GM18502 (cell line): ENCODE measurements at regions not wholly inside any gene's neighbourhood (a gene's known extent, or its start where the extent isn't known, plus 50 kb on each side); places are given as distances from the start of the nearest gene placed in this dataset.

Source experiments
- ATAC-seq: cut with Tn5 transposase; IDR thresholded peaks from one replicate; pipeline ENCODE4 v1.9.1; 2021; ENCODE audit warnings: mild to moderate bottlenecking; ENCODE audit not compliant: unreplicated experiment, poor library complexity

DNA sequence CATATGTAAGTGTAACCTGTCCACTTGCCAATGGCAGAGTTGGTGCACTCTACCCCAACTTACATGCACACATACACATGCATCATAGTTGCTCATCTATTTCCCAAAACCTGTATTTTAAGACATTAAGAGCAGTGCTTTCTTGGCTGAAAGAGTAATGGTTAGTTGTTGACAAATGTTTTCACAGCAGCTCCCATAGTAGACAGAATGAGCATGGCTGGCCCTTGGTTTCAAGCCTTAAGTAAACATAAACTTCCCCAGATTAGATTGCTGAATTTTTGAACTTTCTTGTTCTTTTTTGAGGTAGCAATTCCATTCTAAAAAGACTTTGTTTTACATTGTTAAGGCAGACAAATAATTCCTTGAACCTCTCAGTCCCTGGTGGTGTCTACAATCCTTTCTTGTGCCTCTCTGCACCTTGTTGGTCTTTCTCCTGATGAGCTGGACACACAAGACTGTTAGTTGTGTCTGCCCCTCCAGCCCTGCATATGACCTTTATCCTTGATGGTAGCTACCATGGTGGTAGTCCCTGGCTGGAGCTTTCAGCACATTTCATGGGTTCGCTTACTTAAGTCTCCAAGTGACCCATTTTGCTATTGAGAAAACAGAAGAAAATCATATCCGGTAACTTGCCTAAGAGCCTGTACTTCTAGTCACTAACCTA, 580.1 kb upstream of the ID2 start:
- no peak for ATAC-seq

DNA sequence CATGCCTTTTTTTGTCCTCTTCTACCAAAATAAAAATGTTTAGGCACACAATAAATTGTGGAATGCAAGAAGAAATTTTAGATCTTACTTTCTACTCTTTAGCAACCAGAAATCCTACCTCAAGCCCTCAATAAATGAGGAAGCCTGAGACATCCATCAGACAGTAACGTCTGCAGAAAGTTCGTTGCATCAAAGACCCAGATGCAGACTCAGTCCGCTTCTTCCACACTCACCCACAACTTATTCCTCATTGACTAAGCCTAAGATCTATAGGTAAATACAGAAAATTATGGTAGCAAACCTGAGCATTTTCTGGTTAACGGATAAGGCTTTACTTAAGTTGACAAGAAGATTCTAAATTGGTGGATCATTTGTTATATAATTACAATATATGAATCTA, 579.4 kb upstream of the ID2 start:
- ATAC-seq: no peak

DNA sequence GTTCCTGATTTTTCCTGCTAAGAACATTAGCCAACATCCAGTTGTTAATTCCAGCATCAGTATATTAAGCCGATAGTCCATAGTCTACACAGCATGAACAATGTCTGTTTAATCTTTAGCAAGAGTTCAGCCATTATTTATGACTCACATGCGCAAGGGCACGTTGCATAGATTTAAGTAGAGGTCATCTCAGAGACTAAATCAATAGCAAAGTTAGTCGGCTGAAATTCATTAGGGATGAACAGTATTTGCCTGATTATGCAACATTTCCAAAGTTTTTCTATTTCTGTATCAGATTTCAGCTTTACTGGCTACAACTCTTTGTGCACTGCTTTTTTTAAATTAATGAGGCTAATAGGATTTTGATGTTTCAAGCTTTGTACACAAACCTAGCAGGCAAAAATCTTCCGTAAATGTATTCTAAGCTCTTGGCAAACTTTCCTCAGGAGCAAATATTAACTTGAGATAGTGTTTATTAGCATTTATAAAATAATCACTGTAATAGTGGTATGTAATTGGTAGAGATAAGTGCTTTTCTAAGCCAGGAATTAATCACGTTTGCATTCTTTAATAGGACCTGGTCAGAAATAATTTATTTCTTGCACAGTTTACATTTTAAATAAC, 578.7 kb upstream of the ID2 start:
- ATAC-seq: no peak

DNA sequence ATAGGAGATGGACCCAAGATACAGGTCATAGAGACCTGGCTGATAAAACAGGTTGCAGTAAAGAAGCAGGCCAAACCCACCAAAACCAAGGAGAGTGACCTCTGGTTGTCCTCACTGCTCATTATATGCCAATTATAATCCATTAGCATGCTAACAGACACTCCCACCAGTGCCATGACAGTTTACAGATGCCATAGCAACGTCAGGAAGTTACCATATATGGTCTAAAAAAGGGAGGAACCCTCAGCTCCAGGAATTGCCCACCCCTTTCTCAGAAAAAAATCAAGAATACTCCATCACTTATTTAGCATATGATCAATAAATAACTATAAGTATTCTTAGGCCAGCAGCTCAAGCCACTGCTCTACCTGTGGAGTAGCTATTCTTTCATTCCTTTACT, 574.7 kb upstream of the ID2 start:
- no peak for ATAC-seq

DNA sequence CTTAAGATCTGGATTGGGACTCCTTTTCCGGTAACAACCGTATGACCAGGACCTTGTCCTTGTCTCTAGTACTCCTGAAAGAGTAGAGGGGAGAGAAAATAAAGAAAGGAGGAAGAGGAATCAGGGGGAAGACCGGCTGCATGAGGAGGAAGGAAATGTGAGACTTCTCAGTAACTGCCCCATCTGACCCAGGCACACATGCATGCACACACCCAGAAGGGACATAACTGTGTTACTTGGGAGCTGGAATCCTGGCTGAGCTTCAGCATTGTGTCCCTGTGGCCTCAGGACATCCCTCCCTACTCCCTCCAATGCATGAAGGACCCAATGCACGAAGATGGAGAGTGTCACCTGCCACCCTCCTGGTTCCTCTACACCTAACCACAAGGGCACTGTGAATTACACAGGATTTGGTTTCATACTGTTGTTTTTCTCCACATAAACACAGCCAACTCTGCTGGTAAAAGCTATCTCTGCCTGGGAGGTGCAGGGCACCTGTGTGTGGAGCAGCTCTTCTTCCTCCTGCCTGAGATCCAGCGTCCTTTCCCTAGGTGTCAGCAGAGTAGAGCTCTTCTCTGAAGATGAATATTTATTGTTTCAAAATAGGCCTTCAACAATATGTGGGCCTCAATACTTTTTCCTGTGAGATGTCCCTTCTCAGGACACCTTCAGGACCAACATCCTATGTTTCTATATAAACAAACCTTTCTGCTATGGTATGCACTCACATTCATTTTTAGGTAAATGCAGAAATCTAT, 574.1 kb upstream of the ID2 start:
- ATAC-seq: no peak

DNA sequence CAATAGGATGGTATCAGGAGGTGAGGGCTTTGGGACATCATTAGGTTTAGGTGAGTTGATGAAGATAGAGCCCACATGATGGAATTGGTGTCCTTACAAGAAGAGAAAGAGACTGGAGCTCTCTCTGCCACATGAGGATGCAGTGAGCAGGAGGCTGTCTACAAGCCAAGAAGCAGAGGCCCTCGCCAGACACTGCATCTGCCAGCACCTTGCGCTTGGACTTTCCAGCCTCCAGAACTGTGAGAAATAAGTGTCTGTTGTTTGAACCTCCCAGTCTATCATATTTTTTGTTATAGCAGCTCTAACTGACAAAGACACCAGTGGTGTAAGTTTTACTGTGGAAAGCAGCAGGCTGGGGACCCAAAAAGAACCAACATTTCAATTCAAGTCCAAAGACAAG, 571.1 kb upstream of the ID2 start:
- ATAC-seq: no peak

DNA sequence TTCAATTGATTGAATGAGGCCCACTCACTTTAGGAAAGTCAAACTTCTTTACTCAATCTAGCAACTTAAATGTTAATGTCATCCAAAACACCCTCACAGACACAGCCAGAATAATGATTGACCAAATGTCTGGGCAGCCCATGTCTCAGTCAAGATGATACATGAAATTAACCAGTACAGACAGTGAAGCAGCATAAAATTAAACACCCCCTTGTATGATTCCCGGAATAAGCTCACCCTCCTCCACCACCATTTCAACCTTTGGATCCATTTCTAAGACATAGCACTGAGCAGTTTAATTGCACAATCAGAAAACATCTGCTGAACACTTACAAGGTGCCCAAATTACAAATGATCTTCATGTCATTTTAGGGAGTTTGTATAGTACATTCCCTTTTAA, 570.7 kb upstream of the ID2 start:
- no peak for ATAC-seq

DNA sequence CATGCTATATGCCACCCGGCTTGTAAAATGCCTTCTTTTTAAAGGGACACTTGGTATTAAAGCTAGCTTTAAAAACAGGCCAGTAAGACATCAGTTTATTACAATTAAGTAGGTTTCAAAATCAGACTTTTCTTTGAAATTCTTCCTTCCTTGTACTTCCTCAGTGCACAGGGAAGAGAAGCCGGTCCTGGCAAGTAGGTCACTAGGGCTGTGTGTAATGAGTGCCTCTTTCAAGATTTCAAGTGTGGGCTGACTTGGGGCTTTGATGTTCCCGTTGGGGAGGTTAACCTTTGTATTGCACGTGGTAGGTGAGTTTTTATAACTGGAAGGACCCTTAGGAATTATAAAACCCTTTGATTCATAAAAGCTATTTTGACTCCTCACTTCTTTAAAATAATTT, 566.4 kb upstream of the ID2 start:
- no peak for ATAC-seq

DNA sequence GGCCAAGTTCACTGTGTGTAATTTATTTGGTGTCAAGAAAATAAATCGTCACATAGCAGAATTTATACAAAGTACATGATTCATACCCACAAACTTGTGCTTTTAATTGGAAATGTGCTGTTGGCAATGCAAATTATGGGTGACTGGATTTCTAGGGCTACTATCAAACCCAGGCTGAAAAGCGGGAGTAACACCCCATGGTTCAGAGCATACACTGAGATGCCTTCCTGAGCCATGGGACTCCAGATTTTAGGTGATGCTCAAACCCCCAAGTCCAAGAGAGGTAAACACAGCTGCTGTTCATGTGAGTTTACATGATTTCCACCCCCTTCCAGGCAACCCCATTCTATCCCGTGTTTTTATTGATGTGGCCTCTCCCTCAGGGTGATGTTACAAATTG, 565.9 kb upstream of the ID2 start:
- ATAC-seq: no peak

DNA sequence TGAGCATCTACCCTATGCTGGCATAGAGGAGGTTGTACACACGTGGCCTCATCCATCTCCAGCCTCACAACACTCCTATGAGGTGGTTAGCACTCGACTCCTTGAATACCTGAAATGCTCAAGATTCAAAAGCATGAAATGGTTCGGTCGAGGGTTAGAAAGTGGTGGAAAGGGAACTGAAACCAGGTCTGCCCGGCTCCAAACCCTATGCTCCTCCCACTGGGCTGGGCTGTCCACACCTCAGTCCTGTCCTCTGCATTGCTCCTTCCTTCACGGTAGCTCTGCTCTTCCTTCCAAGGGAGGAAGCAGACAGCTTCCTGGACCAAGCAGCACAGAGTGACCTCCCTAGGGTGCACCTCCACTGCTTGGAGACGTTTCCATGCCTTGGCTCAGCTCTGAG, 565.2 kb upstream of the ID2 start:
- peak; percentile 99 for ATAC-seq

DNA sequence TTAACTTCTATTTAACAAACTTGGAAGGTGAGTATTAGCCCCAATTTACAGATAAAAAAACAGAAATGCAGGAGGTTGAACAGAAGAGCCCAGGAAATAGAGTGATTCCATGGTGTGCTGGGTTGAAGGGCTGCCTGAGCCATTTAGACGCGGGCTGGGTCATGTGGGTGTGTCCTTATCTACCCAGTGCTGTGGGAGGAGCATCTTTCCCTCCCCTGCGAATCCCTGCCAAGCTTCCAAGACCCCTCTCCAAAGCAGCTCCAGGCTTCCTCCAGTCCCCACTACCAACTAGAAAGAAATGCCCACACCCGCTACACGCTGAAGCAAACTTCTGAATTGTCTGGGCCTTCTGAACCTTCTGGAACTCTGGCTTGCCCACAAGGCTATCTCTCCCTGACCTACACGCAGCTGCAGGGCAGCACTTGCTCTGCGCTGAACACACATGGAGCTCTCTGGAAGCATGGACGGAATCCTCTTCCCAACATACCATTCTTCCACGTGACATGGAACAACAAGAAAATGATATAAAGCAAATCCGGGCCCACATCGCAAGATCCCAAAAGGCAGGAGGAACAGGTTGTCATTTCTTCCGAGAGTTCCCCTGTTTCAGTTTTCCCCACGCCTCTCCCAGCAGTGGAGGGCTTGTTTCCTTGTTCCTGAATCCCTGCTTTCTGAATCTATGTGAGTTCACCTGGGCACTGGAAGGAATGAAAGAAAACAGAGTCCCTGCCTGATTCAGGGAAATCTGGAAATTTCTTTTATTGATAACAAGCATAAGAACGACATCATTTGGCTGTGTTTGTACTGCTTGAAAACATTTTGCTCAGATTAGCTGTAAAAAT, 562.7 kb upstream of the ID2 start:
- no peak for ATAC-seq

DNA sequence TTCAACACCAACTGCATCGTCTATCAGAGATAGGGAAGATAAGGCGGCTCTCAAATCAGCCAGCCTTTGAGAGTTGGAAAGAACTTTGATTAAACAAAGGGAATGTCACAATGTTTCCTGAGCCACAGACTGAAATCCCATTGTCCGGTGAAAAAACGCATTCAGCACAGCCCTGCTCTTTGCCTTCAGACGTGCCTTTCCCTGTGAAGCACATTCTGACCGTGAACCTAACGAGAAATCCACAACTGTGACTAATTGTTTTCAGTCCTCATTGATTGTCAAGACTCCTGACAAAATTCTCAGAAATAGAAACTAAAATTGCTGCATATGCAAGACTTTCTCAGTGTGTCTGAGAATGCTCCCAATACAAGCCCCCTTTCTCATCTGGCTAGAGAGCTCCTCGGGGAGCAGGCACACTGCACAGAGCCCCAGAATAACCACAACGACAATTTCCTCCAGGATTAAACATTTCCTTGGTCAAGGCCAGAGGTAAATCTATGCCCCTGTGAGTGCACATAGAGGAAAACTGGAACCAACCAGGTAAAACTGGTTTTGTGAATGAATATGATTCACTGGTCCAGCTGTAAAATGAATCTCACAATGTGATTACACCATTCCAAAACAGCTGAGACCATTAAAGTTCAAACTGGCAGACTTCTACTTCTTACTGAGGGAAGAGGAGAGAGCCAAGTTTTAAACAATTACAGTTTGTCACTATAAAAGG, 561.9 kb upstream of the ID2 start:
- no peak for ATAC-seq

DNA sequence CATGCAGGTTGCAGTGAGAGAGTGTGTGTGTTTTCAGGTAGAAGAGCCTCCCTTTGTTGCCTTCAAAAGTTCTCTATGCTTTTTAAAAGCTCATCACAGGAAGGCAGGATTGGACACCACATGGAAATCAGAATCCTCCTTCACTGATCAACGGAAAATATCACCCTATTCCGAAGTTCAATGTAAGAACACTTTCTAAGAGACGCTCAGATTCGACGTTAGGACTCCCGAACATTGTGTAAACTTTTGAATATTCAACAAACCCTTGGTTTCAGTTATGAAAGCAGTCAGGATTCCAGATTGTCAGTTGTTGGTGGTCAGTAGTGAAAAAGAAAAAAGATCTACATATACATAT, 561.4 kb upstream of the ID2 start:
- no peak for ATAC-seq

DNA sequence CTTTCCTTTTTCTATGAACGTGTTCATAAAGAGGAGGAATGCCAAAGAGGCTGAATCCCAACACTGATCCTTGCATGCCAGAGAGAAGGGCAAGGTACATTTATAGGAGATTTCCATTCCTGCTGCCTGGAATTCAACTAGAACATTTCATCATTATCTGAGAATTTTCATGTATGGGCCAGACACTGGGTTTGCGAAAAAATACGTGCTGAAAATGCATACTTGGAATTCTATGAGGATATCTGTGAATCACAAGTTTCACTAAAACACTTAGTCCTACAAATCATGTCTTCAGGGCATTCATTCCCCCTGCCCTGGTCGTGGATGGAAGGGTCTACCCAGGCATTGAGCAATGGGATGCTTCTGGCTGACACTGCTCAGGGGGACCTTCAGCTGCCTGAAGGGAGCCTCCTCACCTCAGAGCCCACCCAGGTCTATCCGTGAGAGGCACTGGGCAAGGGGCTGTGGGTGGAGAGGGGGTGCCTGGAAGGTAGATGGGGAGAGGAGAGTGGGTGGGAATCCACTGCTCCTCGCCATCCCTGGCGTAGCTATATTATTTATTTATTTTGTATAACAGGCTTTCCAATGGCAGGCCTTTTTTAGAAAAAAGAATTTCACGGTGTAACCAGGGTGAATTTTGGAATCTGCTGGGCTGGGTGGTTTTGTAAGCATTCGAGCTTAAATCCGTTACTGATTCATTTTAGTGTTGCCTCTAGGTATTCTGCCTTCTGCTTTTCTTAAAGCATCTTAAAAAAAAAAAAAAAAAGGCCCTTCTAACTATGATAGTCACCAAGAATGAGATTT, 560.6 kb upstream of the ID2 start:
- no peak for ATAC-seq

DNA sequence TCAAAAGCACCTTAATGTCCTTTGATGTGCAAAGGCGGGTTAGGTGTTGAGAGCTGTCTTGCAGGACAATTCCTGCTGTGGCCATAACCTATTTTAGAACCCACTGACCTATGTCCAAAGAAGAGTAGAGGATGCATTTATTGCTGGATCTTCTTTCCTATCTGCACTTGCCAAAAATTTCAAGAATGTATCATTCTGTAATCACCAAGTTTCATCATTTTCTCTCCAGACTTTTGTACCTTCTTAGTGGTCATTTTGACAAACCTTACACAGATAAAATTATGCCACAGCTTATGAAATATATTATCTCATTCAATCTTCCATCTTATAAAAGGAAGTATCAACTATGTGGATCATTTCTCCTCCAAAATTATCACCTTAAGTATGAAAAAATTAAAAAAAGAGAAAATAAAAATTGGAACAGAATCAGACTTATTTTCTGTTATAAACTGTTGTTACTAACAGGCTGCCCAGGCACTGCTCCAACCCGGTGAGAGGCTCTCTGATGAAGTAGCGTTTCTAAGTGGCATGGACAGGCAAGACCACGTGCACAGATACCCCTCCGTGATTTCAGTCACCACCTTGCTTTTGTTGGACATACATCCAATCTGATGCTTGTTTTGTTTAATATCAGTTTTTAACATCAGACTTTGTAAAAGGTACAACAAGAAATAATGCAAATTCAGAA, 559.9 kb upstream of the ID2 start:
- ATAC-seq: no peak

DNA sequence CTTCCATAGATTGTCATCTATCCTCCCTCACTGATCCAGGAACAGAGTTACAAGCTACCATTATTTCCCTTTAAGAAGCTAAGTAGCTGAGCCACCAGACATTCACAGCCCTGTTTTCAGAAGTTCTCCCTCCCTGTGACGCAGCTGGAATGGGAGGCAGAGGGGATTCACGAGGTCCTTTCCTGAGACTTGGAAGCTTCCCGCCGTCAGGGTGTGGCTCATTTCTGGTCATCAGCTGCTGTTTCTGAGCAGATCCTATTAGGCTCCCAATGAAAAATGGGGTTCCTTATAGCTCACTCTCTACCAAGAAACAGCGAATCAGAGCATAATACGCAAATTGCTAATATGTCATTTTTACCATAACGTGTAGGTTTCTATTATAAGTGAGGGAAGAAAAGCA, 559.3 kb upstream of the ID2 start:
- ATAC-seq: no peak

DNA sequence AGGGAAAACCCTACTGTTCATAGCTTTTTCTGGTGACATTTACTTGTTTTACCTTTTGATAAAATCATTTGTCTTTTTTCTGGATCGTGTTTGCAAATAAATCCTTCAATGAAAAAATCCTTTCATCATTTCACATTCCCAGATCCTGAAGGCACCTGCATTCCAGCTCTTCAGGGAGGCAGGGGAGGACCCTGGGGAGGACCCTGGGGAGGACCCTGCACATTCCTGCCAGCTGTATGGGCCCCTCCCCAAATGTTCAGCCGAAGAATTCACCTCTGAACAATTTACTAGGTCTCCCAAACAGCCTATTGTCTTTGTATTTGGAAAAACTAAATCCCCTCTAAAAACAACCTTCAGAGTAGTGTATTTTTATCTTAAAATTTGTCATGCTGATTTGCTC, 558.4 kb upstream of the ID2 start:
- no peak for ATAC-seq

DNA sequence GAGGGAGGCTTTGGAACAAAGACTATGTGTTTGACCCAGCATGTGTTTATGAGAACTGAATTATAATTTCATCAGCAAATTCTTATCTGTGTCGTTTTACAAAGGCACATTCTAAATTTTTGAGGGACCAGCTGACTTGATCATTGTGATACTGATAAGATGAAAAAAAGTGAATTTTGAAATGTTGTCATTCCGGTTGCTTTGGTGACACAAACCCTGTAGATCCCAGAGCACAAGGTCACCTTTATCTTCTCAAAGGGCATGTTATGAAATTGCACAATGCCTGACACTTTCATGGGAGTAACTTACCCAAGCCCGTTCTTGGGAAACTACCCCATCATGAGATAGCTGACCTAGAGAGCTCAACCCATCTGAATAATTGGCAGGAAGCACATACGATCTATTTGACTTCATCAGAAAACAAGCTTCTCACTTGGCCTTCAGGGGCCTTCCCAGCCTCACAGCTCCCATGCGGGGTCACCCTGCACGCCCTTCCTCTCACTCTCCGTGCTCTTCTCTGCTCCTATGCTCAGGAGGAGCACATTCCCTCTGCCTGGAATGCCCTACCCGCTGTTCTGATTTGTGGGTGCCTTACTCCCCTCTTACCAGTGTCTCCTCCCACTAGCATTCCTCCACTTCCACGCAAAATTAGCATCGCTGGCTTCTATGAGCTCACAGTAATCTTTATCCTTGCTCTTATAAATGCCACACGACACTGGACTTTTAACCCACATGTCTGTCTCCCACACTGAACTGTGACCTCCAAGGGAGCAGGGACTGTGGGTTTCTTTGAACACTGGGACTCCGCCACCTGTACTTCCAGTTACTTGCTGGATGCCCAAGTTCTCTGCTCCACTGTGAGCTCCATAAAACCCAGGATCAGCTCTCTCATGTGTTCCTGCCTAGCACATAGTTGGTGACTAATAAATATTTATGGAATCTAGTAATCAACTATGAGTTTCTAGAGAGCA, 555.8 kb upstream of the ID2 start:
- no peak for ATAC-seq
